ENCODE measurements at regions not wholly inside any gene's neighbourhood (a gene's known extent, or its start where the extent isn't known, plus 50 kb on each side); places are given as distances from the start of the nearest gene placed in this dataset.

- no peaks in the 10 kb centered on the region for H3K4me1 Mint-ChIP-seq
- H3K36me3 Mint-ChIP-seq: no peaks in the 10 kb centered on the region
- no peaks in the 10 kb centered on the region for H3K9me3 Mint-ChIP-seq (ENCODE audit: low read depth)
- no peak overlapping the region for H3K4me3 Mint-ChIP-seq
- DNase-seq (no peak), ATAC-seq (no peak)
- CTCF ChIA-PET: no interaction called here
- no peaks in the 10 kb centered on the region for H3K27me3 Mint-ChIP-seq
- H3K27ac Mint-ChIP-seq: no peak overlapping the region
Observed at GRCh38 chr15:29623116-29623639, 199.1 kb downstream of the TJP1 start.

- CTCF ChIA-PET: no interaction called here
- no peak overlapping the region for H3K27ac Mint-ChIP-seq
- no peaks in the 10 kb centered on the region for H3K9me3 Mint-ChIP-seq (ENCODE audit: low read depth)
- H3K4me3 Mint-ChIP-seq: no peak overlapping the region
- no peaks in the 10 kb centered on the region for H3K36me3 Mint-ChIP-seq
- no peak for ATAC-seq
- H3K27me3 Mint-ChIP-seq: no peaks in the 10 kb centered on the region
- DNase-seq: no peak
- H3K4me1 Mint-ChIP-seq: no peaks in the 10 kb centered on the region
Observed at GRCh38 chr15:29622637-29623036, 199.6 kb downstream of the TJP1 start.

- H3K4me3 Mint-ChIP-seq: no peak overlapping the region
- H3K36me3 Mint-ChIP-seq: no peaks in the 10 kb centered on the region
- no peak for ATAC-seq
- H3K27ac Mint-ChIP-seq: no peak overlapping the region
- no peaks in the 10 kb centered on the region for H3K27me3 Mint-ChIP-seq
- CTCF ChIA-PET: no interaction called here
- H3K4me1 Mint-ChIP-seq: no peaks in the 10 kb centered on the region
- DNase-seq: no peak
- no peaks in the 10 kb centered on the region for H3K9me3 Mint-ChIP-seq (ENCODE audit: low read depth)
Observed at GRCh38 chr15:29621616-29622015, 200.7 kb downstream of the TJP1 start.

- ATAC-seq (no peak), DNase-seq (no peak)
- Mint-ChIP-seq H3K9me3 (ENCODE audit: low read depth) (no peaks in the 10 kb centered on the region), H3K4me1 (no peaks in the 10 kb centered on the region), H3K27me3 (no peaks in the 10 kb centered on the region), H3K36me3 (no peaks in the 10 kb centered on the region), H3K27ac (no peak overlapping the region), H3K4me3 (no peak overlapping the region)
- CTCF ChIA-PET: no interaction called here
Observed at GRCh38 chr15:29618586-29618985, 203.7 kb downstream of the TJP1 start.

GRCh38 chr15:29616512-29616911 is 205.8 kb downstream of the TJP1 start:
- Mint-ChIP-seq H3K4me3 (no peak overlapping the region), H3K4me1 (no peaks in the 10 kb centered on the region), H3K27ac (no peak overlapping the region), H3K27me3 (no peaks in the 10 kb centered on the region), H3K36me3 (no peaks in the 10 kb centered on the region), H3K9me3 (ENCODE audit: low read depth) (no peaks in the 10 kb centered on the region)
- ATAC-seq (no peak), DNase-seq (no peak)
- CTCF ChIA-PET: no interaction called here

- Mint-ChIP-seq H3K36me3 (no peaks in the 10 kb centered on the region), H3K27me3 (no peaks in the 10 kb centered on the region), H3K4me1 (no peaks in the 10 kb centered on the region), H3K27ac (no peak overlapping the region), H3K9me3 (ENCODE audit: low read depth) (no peaks in the 10 kb centered on the region), H3K4me3 (no peak overlapping the region)
- CTCF ChIA-PET: no interaction called here
- DNase-seq (no peak), ATAC-seq (no peak)
Observed at GRCh38 chr15:29615791-29616190, 206.5 kb downstream of the TJP1 start.

- no peaks in the 10 kb centered on the region for H3K9me3 Mint-ChIP-seq (ENCODE audit: low read depth)
- H3K4me1 Mint-ChIP-seq: no peaks in the 10 kb centered on the region
- H3K4me3 Mint-ChIP-seq: no peak overlapping the region
- no peaks in the 10 kb centered on the region for H3K36me3 Mint-ChIP-seq
- CTCF ChIA-PET: no interaction called here
- DNase-seq (no peak), ATAC-seq (no peak)
- no peaks in the 10 kb centered on the region for H3K27me3 Mint-ChIP-seq
- no peak overlapping the region for H3K27ac Mint-ChIP-seq
Observed at GRCh38 chr15:29613951-29614382, 208.3 kb downstream of the TJP1 start.

- no peak overlapping the region for H3K27ac Mint-ChIP-seq
- no peaks in the 10 kb centered on the region for H3K27me3 Mint-ChIP-seq
- ATAC-seq (no peak), DNase-seq (no peak)
- H3K4me1 Mint-ChIP-seq: no peaks in the 10 kb centered on the region
- CTCF ChIA-PET: no interaction called here
- H3K4me3 Mint-ChIP-seq: no peak overlapping the region
- no peaks in the 10 kb centered on the region for H3K9me3 Mint-ChIP-seq (ENCODE audit: low read depth)
- H3K36me3 Mint-ChIP-seq: no peaks in the 10 kb centered on the region
Observed at GRCh38 chr15:29612701-29613100, 209.6 kb downstream of the TJP1 start.

- H3K4me1 Mint-ChIP-seq: no peaks in the 10 kb centered on the region
- no peak overlapping the region for H3K27ac Mint-ChIP-seq
- H3K9me3 Mint-ChIP-seq (ENCODE audit: low read depth): no peaks in the 10 kb centered on the region
- H3K27me3 Mint-ChIP-seq: no peaks in the 10 kb centered on the region
- H3K36me3 Mint-ChIP-seq: no peaks in the 10 kb centered on the region
- CTCF ChIA-PET: no interaction called here
- H3K4me3 Mint-ChIP-seq: no peak overlapping the region
- ATAC-seq: no peak
- DNase-seq: no peak
Observed at GRCh38 chr15:29612096-29612495, 210.2 kb downstream of the TJP1 start.

- Mint-ChIP-seq H3K27me3 (no peaks in the 10 kb centered on the region), H3K27ac (no peak overlapping the region), H3K9me3 (ENCODE audit: low read depth) (no peaks in the 10 kb centered on the region), H3K36me3 (no peaks in the 10 kb centered on the region), H3K4me1 (no peaks in the 10 kb centered on the region), H3K4me3 (no peak overlapping the region)
- CTCF ChIA-PET: no interaction called here
- DNase-seq: no peak
- no peak for ATAC-seq
Observed at GRCh38 chr15:29611057-29611456, 211.2 kb downstream of the TJP1 start.

GRCh38 chr15:29601811-29602210 is 220.5 kb downstream of the TJP1 start:
- Mint-ChIP-seq H3K36me3 (no peaks in the 10 kb centered on the region), H3K27me3 (no peaks in the 10 kb centered on the region), H3K4me3 (no peak overlapping the region), H3K27ac (no peak overlapping the region), H3K9me3 (ENCODE audit: low read depth) (no peaks in the 10 kb centered on the region), H3K4me1 (no peaks in the 10 kb centered on the region)
- no peak for ATAC-seq
- CTCF ChIA-PET: no interaction called here
- no peak for DNase-seq

GRCh38 chr15:29600262-29600661 is 222.0 kb downstream of the TJP1 start:
- ATAC-seq: no peak
- Mint-ChIP-seq H3K4me3 (no peak overlapping the region), H3K4me1 (no peaks in the 10 kb centered on the region), H3K36me3 (no peaks in the 10 kb centered on the region), H3K27ac (no peak overlapping the region), H3K27me3 (no peaks in the 10 kb centered on the region), H3K9me3 (ENCODE audit: low read depth) (no peaks in the 10 kb centered on the region)
- no peak for DNase-seq
- CTCF ChIA-PET: no interaction called here

GRCh38 chr15:29596266-29596665 is 226.0 kb downstream of the TJP1 start:
- ATAC-seq (no peak), DNase-seq (no peak)
- Mint-ChIP-seq H3K4me3 (no peak overlapping the region), H3K4me1 (no peaks in the 10 kb centered on the region), H3K9me3 (ENCODE audit: low read depth) (no peaks in the 10 kb centered on the region), H3K27me3 (no peaks in the 10 kb centered on the region), H3K36me3 (no peaks in the 10 kb centered on the region), H3K27ac (no peak overlapping the region)
- CTCF ChIA-PET: no interaction called here

GRCh38 chr15:29593629-29594028 is 228.6 kb downstream of the TJP1 start:
- Mint-ChIP-seq H3K9me3 (ENCODE audit: low read depth) (no peaks in the 10 kb centered on the region), H3K4me1 (no peaks in the 10 kb centered on the region), H3K4me3 (no peak overlapping the region), H3K36me3 (no peaks in the 10 kb centered on the region), H3K27ac (no peak overlapping the region), H3K27me3 (no peaks in the 10 kb centered on the region)
- ATAC-seq (no peak), DNase-seq (no peak)
- CTCF ChIA-PET: no interaction called here

- Mint-ChIP-seq H3K9me3 (ENCODE audit: low read depth) (no peaks in the 10 kb centered on the region), H3K27ac (no peak overlapping the region), H3K36me3 (no peaks in the 10 kb centered on the region), H3K4me3 (no peak overlapping the region), H3K27me3 (no peaks in the 10 kb centered on the region), H3K4me1 (no peaks in the 10 kb centered on the region)
- CTCF ChIA-PET: no interaction called here
- ATAC-seq (no peak), DNase-seq (no peak)
Observed at GRCh38 chr15:29593111-29593510, 229.2 kb downstream of the TJP1 start.

All from activated CD8-positive, alpha-beta memory T cell treated with anti-CD3 and anti-CD28 coated beads, Interleukin-2, amount 10 ng/mL, durations not matched to agents 7 days and 5 days (primary cell).